HCT116 (cell line): ENCODE measurements at regions not wholly inside any gene's neighbourhood (a gene's known extent, or its start where the extent isn't known, plus 50 kb on each side); places are given as distances from the start of the nearest gene placed in this dataset.

Experiments used
- ATAC-seq: fragments of 200-7000 bp; cut with Tn5 transposase; 2 replicates; pipeline ENCODE4 v1.9.1; 2020; ENCODE audit warnings: mild to moderate bottlenecking, moderate library complexity
- BruUV-seq: library from RNA; stranded (reverse); fragments of 400-500 nt; replicated peaks from 2 replicates; lab custom pipeline; 2021; lab: Mats Ljungman, UMichigan
- CTCF ChIA-PET: fragments of 300-600 bp; sonication (Branson Sonifier 250); formaldehyde crosslinking; loops from one replicate; lab custom pipeline; 2021; ENCODE audit warnings: antibody characterized with exemption; lab: Charles Lee
- POLR2A ChIA-PET: fragments of 300-600, 350-600 bp; sonication (Branson Sonifier 250); formaldehyde crosslinking; loops from one replicate; lab custom pipeline; 2021; ENCODE audit warnings: antibody characterized with exemption; lab: Charles Lee
- RAD21 ChIA-PET, 2 experiments: fragments of 300-600 bp; sonication (Branson Sonifier 250); formaldehyde crosslinking; loops; one replicate each; lab custom pipeline; 2023; ENCODE audit warnings: low total read pairs in 2 of 2; ENCODE audit not compliant: uncharacterized antibody in 2 of 2, unreplicated experiment in 2 of 2, low non-redundant PET in 1 of 2; lab: Charles Lee
- DNase-seq: peaks from one replicate; pipeline ENCODE4 v3.0.0-alpha.2; 2010; ENCODE audit warnings: low read depth, low spot score
- H2AFZ ChIP-seq: fragments of 200-600 bp; shearing (Covaris generic), sonication (generic); 2 replicates; pipeline ENCODE4 v1.6.1; 2017; ENCODE audit warnings: low read depth, mixed run types, mixed read lengths, antibody characterized with exemption, low read length; ENCODE audit not compliant: poor library complexity, severe bottlenecking
- H3K27ac ChIP-seq: 2 replicates; pipeline ENCODE4 v1.5.1; 2012; ENCODE audit warnings: low read depth, low read length
- H3K27me3 ChIP-seq: fragments of 200-600 bp; sonication (generic); 2 replicates; pipeline ENCODE4 v1.6.1; 2016; ENCODE audit warnings: mixed run types, low read length, mixed read lengths; ENCODE audit not compliant: insufficient read depth
- H3K36me3 ChIP-seq, 2 experiments: fragments of 200-500 bp in 1 of 2; fragments of 200-600 bp in 1 of 2; sonication (Bioruptor generic) in 1 of 2; sonication (generic) in 1 of 2; 2 replicates each; pipeline versions ENCODE4 v1.5.1 to v1.6.1; 2014 to 2016; ENCODE audit warnings: low read length in 2 of 2, inconsistent platforms in 1 of 2, mixed read lengths in 1 of 2, mixed run types in 1 of 2; ENCODE audit not compliant: insufficient read depth in 2 of 2, control insufficient read depth in 1 of 2
- H3K4me1 ChIP-seq, 2 experiments: fragments of 200-600 bp in 1 of 2; sonication (generic) in 1 of 2; 2 replicates each; pipeline versions ENCODE4 v1.5.1 to v1.6.1; 2012 to 2017; ENCODE audit warnings: low read length in 2 of 2, inconsistent platforms in 1 of 2, mild to moderate bottlenecking in 1 of 2, mixed read lengths in 1 of 2, mixed run types in 1 of 2, moderate library complexity in 1 of 2; ENCODE audit not compliant: insufficient read depth in 2 of 2, control insufficient read depth in 1 of 2
- H3K4me2 ChIP-seq: fragments of 200-600 bp; sonication (generic); 2 replicates; pipeline ENCODE4 v1.6.1; 2017; ENCODE audit warnings: mixed run types, low read length, mixed read lengths
- H3K4me3 ChIP-seq, 2 experiments: fragments of 200-600 bp in 1 of 2; sonication (generic) in 1 of 2; replicated peaks in 1 of 2; 2 replicates each; pipeline ENCODE4 v1.5.1; 2011 to 2016; ENCODE audit warnings: low read length in 2 of 2, control low read depth in 1 of 2, low read depth in 1 of 2, mild to moderate bottlenecking in 1 of 2, mixed read lengths in 1 of 2, mixed run types in 1 of 2
- H3K79me2 ChIP-seq: fragments of 200-600 bp; sonication (generic); 2 replicates; pipeline ENCODE4 v1.6.1; 2017; ENCODE audit warnings: mild to moderate bottlenecking, mixed run types, low read length, moderate library complexity, mixed read lengths; ENCODE audit not compliant: insufficient read depth
- H3K9ac ChIP-seq: fragments of 200-600 bp; sonication (generic); 2 replicates; pipeline ENCODE4 v1.6.1; 2016; ENCODE audit warnings: low read length, mixed read lengths
- H3K9me2 ChIP-seq: fragments of 200-600 bp; sonication (generic), shearing (Covaris generic); 2 replicates; pipeline ENCODE4 v1.6.1; 2017; ENCODE audit warnings: mixed run types, mild to moderate bottlenecking, moderate library complexity; ENCODE audit not compliant: insufficient read depth
- H3K9me3 ChIP-seq, 2 experiments: fragments of 200-500 bp in 1 of 2; fragments of 200-600 bp in 1 of 2; sonication (Bioruptor generic) in 1 of 2; sonication (generic) in 1 of 2; 2 replicates each; pipeline ENCODE4 v1.6.1; 2014 to 2017; ENCODE audit warnings: low read length in 2 of 2, mixed read lengths in 2 of 2, inconsistent platforms in 1 of 2, low read depth in 1 of 2, mild to moderate bottlenecking in 1 of 2, mixed run types in 1 of 2, moderate library complexity in 1 of 2; ENCODE audit not compliant: control insufficient read depth in 1 of 2, insufficient read depth in 1 of 2
- H4K20me1 ChIP-seq: fragments of 200-600 bp; sonication (generic), shearing (Covaris generic); 2 replicates; pipeline ENCODE4 v1.6.1; 2017; ENCODE audit warnings: mixed run types, mild to moderate bottlenecking, moderate library complexity; ENCODE audit not compliant: insufficient read depth
- CBX3 ChIP-seq: IDR thresholded peaks from 2 replicates; pipeline ENCODE4 v1.6.1; 2012; ENCODE audit warnings: low read depth
- ELF1 ChIP-seq: IDR thresholded peaks from 2 replicates; pipeline ENCODE4 v1.6.1; 2012; ENCODE audit warnings: low read depth, borderline replicate concordance
- EZH2 ChIP-seq: fragments of 200-600 bp; sonication (generic); IDR thresholded peaks from 2 replicates; pipeline ENCODE4 v1.6.1; 2017; ENCODE audit warnings: antibody characterized with exemption, mixed run types
- POLR2AphosphoS5 ChIP-seq: IDR thresholded peaks from 2 replicates; pipeline ENCODE4 v1.6.1; 2011; ENCODE audit warnings: mild to moderate bottlenecking, low read depth, low read length, moderate library complexity
- SIN3A ChIP-seq: IDR thresholded peaks from 2 replicates; pipeline ENCODE4 v1.6.1; 2012; ENCODE audit warnings: low read depth
- SP1 ChIP-seq: IDR thresholded peaks from 2 replicates; pipeline ENCODE4 v1.6.1; 2012; ENCODE audit warnings: low read depth
- SRF ChIP-seq: IDR thresholded peaks from 2 replicates; pipeline ENCODE4 v1.6.1; 2012; ENCODE audit warnings: low read depth
- YY1 ChIP-seq: IDR thresholded peaks from 2 replicates; pipeline ENCODE4 v1.6.1; 2011; ENCODE audit warnings: low read length, low read depth, moderate library complexity, mild to moderate bottlenecking; ENCODE audit not compliant: insufficient replicate concordance; ENCODE audit errors: extremely low read depth
- ZFX ChIP-seq: fragments of 450-650 bp; IDR thresholded peaks from 2 replicates; pipeline ENCODE4 v1.6.1; 2017
- ZNF274 ChIP-seq: fragments of 200-500 bp; sonication (Bioruptor generic); IDR thresholded peaks from 2 replicates; pipeline ENCODE4 v1.6.1; 2014; ENCODE audit warnings: mild to moderate bottlenecking, low read depth, low read length, inconsistent platforms
- intact Hi-C: fragments of 100-400 bp; cut with micrococcal nuclease; formaldehyde crosslinking; loops from 2 replicates; pipeline ENCODE4 v1.10.0; 2022
- TF ChIP-seq, protein P1 (sequence below), 3 experiments: fragments of 200-600 bp in 1 of 3; sonication (generic) in 1 of 3; IDR thresholded peaks in 2 of 3; conservative IDR thresholded peaks in 1 of 3; 2 replicates each; pipeline ENCODE4 v1.5.1; 2012 to 2017; ENCODE audit warnings: low read depth in 2 of 3, low read length in 2 of 3, antibody characterized with exemption in 1 of 3, borderline replicate concordance in 1 of 3, control low read depth in 1 of 3, mild to moderate bottlenecking in 1 of 3, mixed read lengths in 1 of 3, mixed run types in 1 of 3, moderate library complexity in 1 of 3; ENCODE audit not compliant: insufficient read depth in 1 of 3
- TF ChIP-seq, protein P2 (sequence below): IDR thresholded peaks from 2 replicates; pipeline ENCODE4 v1.6.1; 2012; ENCODE audit warnings: low read depth

DNA sequence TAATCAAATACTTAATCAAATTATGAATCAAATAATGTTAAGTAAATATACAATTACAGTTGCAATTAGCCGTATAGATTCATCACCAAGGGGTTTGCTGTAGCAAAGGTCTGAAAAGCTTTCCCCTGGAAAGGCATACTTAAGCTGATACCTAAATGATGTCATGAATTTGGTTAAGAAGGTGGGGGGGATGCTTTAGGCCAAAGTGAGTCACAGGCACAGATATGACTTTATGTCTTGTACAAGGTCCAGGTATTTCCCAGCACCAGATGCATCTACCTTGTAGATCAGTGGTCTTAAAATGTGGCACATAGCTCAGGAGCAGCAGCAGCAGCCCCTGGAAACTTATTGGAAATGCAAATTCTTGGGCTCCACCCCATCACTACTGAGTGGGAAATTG lies 557.3 kb upstream of the CDH4 start:
- H4K20me1 ChIP-seq: no peaks in the 10 kb centered on the region
- ChIA-PET CTCF (no interaction called here), RAD21 (no interaction called here), POLR2A (no interaction called here)
- no peak overlapping the region for H2AFZ ChIP-seq
- TF ChIP-seq POLR2AphosphoS5 (no peak), ELF1 (no peak), CBX3 (no peak), YY1 (no peak), EZH2 (no peak), ZNF274 (no peak), SRF (no peak), SIN3A (no peak), SP1 (no peak), ZFX (no peak)
- TF ChIP-seq, protein P1, sequence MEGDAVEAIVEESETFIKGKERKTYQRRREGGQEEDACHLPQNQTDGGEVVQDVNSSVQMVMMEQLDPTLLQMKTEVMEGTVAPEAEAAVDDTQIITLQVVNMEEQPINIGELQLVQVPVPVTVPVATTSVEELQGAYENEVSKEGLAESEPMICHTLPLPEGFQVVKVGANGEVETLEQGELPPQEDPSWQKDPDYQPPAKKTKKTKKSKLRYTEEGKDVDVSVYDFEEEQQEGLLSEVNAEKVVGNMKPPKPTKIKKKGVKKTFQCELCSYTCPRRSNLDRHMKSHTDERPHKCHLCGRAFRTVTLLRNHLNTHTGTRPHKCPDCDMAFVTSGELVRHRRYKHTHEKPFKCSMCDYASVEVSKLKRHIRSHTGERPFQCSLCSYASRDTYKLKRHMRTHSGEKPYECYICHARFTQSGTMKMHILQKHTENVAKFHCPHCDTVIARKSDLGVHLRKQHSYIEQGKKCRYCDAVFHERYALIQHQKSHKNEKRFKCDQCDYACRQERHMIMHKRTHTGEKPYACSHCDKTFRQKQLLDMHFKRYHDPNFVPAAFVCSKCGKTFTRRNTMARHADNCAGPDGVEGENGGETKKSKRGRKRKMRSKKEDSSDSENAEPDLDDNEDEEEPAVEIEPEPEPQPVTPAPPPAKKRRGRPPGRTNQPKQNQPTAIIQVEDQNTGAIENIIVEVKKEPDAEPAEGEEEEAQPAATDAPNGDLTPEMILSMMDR (IDR thresholded peaks at IDR 0.05 in 2 of 3, conservative IDR thresholded peaks at IDR 0.05 in 1 of 3; ENCODE audit: borderline replicate concordance in 1 of 3, insufficient read depth in 1 of 3, low read depth in 2 of 3, low read length in 2 of 3): no peak
- TF ChIP-seq, protein P2, sequence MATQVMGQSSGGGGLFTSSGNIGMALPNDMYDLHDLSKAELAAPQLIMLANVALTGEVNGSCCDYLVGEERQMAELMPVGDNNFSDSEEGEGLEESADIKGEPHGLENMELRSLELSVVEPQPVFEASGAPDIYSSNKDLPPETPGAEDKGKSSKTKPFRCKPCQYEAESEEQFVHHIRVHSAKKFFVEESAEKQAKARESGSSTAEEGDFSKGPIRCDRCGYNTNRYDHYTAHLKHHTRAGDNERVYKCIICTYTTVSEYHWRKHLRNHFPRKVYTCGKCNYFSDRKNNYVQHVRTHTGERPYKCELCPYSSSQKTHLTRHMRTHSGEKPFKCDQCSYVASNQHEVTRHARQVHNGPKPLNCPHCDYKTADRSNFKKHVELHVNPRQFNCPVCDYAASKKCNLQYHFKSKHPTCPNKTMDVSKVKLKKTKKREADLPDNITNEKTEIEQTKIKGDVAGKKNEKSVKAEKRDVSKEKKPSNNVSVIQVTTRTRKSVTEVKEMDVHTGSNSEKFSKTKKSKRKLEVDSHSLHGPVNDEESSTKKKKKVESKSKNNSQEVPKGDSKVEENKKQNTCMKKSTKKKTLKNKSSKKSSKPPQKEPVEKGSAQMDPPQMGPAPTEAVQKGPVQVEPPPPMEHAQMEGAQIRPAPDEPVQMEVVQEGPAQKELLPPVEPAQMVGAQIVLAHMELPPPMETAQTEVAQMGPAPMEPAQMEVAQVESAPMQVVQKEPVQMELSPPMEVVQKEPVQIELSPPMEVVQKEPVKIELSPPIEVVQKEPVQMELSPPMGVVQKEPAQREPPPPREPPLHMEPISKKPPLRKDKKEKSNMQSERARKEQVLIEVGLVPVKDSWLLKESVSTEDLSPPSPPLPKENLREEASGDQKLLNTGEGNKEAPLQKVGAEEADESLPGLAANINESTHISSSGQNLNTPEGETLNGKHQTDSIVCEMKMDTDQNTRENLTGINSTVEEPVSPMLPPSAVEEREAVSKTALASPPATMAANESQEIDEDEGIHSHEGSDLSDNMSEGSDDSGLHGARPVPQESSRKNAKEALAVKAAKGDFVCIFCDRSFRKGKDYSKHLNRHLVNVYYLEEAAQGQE: no peak
- intact Hi-C loops: no loop called here
- no peak overlapping the region for H3K4me2 ChIP-seq
- no peaks in the 10 kb centered on the region for H3K79me2 ChIP-seq
- H3K4me1 ChIP-seq: no peaks in the 10 kb centered on the region
- no peak overlapping the region for H3K9ac ChIP-seq
- H3K36me3 ChIP-seq: no peaks in the 10 kb centered on the region
- H3K27ac ChIP-seq: no peak overlapping the region
- no peak overlapping the region for H3K4me3 ChIP-seq
- no TSS peak for BruUV-seq
- H3K27me3 ChIP-seq: no peaks in the 10 kb centered on the region
- no peak for DNase-seq
- no peak for ATAC-seq
- peaks cover 0 to 31% of the 10 kb centered on the region in 2 experiments; a peak in 2 of 4 replicates for H3K9me3 ChIP-seq
- no peaks in the 10 kb centered on the region for H3K9me2 ChIP-seq
